Fibroblast of pulmonary artery (primary cell): ENCODE measurements at regions not wholly inside any gene's neighbourhood (a gene's known extent, or its start where the extent isn't known, plus 50 kb on each side); places are given as distances from the start of the nearest gene placed in this dataset.

ENCODE experiments used
- DNase-seq: peaks from one replicate; pipeline ENCODE4 v3.0.0-alpha.2; 2010; ENCODE audit warnings: low read depth
- H3K4me3 ChIP-seq: replicated peaks from 2 replicates; pipeline ENCODE4 v1.5.1; 2011; ENCODE audit warnings: low read depth, mild to moderate bottlenecking, control low read depth, low read length, moderate library complexity
- CTCF ChIP-seq: IDR thresholded peaks from 2 replicates; pipeline ENCODE4 v1.5.1; 2011; ENCODE audit warnings: mild to moderate bottlenecking, control low read depth, low read length, inconsistent platforms; ENCODE audit errors: missing control alignments

- no peak overlapping the region for H3K4me3 ChIP-seq
- no peak for TF ChIP-seq CTCF
- DNase-seq: no peak
Observed at GRCh38 chr7:10845225-10845624, 128.4 kb upstream of the PHF14 start.

GRCh38 chr7:10855583-10855982 lies 118.1 kb upstream of the PHF14 start:
- H3K4me3 ChIP-seq: no peak overlapping the region
- no peak for DNase-seq
- no peak for TF ChIP-seq CTCF

GRCh38 chr7:10860516-10860915 lies 113.2 kb upstream of the PHF14 start:
- no peak for DNase-seq
- TF ChIP-seq CTCF: no peak
- no peak overlapping the region for H3K4me3 ChIP-seq

GRCh38 chr7:10863476-10863875 lies 110.2 kb upstream of the PHF14 start:
- no peak for TF ChIP-seq CTCF
- no peak for DNase-seq
- H3K4me3 ChIP-seq: no peak overlapping the region

- no peak for DNase-seq
- TF ChIP-seq CTCF: no peak
- no peak overlapping the region for H3K4me3 ChIP-seq
Observed at GRCh38 chr7:10874666-10875065, 99.0 kb upstream of the PHF14 start.

- no peak for TF ChIP-seq CTCF
- no peak overlapping the region for H3K4me3 ChIP-seq
- no peak for DNase-seq
Observed at GRCh38 chr7:10875080-10875479, 98.6 kb upstream of the PHF14 start.

- H3K4me3 ChIP-seq: no peak overlapping the region
- no peak for TF ChIP-seq CTCF
- no peak for DNase-seq
Observed at GRCh38 chr7:10888861-10889260, 84.8 kb upstream of the PHF14 start.
